ENCODE measurements at regions not wholly inside any gene's neighbourhood (a gene's known extent, or its start where the extent isn't known, plus 50 kb on each side); places are given as distances from the start of the nearest gene placed in this dataset.

- H3K4me1 ChIP-seq (ENCODE audit: insufficient read depth, low read length, poor library complexity, severe bottlenecking): no peaks in the 10 kb centered on the region
- no TSS peak for BruUV-seq (replicated peaks)
These were observed 1479.5 kb downstream of the PCDH7 start for GRCh38 chr4:32199639-32200038.

DNA sequence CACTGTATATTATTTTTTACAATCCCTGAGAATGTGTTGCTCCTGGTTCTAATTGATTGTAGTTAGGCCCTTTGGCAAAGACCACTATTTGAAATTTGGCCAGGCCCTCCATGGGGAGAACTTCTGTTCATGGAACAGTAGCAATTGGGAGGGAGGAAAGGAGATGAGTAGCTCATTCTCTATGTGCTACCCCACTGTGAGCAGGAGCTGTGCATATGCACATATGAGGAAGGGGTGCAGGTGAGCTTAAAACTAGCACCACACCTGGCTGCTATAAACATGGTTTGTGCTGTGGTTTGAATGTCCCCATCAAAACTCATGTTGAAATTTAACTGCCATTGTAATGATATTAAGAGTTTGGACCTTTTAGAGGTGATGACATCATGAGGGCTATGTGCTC is 1483.2 kb downstream of the PCDH7 start:
- H3K9me3 ChIP-seq (ENCODE audit: low read depth, low read length, poor library complexity, severe bottlenecking): peaks cover 8% of the 10 kb centered on the region
- H3K27ac ChIP-seq (ENCODE audit: low read depth, low read length, poor library complexity, severe bottlenecking): no peak overlapping the region
- CTCF ChIA-PET: no interaction called here
- H3K4me1 ChIP-seq (ENCODE audit: insufficient read depth, low read length, poor library complexity, severe bottlenecking): no peaks in the 10 kb centered on the region
- intact Hi-C loops (cut with micrococcal nuclease; ENCODE audit: unreplicated experiment): no loop called here
- POLR2A ChIA-PET (ENCODE audit: low non-redundant PET): no interaction called here
- DNase-seq (ENCODE audit: low spot score): no peak
- no peaks in the 10 kb centered on the region for H3K27me3 ChIP-seq (replicated peaks; ENCODE audit: insufficient read depth, low read depth, low read length, poor library complexity)
- TF ChIP-seq, protein P1, sequence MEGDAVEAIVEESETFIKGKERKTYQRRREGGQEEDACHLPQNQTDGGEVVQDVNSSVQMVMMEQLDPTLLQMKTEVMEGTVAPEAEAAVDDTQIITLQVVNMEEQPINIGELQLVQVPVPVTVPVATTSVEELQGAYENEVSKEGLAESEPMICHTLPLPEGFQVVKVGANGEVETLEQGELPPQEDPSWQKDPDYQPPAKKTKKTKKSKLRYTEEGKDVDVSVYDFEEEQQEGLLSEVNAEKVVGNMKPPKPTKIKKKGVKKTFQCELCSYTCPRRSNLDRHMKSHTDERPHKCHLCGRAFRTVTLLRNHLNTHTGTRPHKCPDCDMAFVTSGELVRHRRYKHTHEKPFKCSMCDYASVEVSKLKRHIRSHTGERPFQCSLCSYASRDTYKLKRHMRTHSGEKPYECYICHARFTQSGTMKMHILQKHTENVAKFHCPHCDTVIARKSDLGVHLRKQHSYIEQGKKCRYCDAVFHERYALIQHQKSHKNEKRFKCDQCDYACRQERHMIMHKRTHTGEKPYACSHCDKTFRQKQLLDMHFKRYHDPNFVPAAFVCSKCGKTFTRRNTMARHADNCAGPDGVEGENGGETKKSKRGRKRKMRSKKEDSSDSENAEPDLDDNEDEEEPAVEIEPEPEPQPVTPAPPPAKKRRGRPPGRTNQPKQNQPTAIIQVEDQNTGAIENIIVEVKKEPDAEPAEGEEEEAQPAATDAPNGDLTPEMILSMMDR (conservative IDR thresholded peaks at IDR 0.05; ENCODE audit: low read depth, low read length): no peak
- TF ChIP-seq EZH2 (IDR thresholded peaks at IDR 0.05; ENCODE audit: borderline replicate concordance, low read depth, low read length, poor library complexity, severe bottlenecking): no peak
- BruUV-seq (replicated peaks): no TSS peak
- H3K36me3 ChIP-seq (ENCODE audit: insufficient read depth, low read length, poor library complexity, severe bottlenecking): no peaks in the 10 kb centered on the region
- no peak overlapping the region for H3K4me3 ChIP-seq (ENCODE audit: low read depth, low read length, poor library complexity, severe bottlenecking)

More at GRCh38 chr4:32199639-32200038, 1479.5 kb downstream of the PCDH7 start:
- no peaks in the 10 kb centered on the region for H3K36me3 ChIP-seq (ENCODE audit: insufficient read depth, low read length, poor library complexity, severe bottlenecking)
- no peaks in the 10 kb centered on the region for H3K9me3 ChIP-seq (ENCODE audit: low read depth, low read length, poor library complexity, severe bottlenecking)
- no peak for DNase-seq (ENCODE audit: low spot score)
- H3K27me3 ChIP-seq (replicated peaks; ENCODE audit: insufficient read depth, low read depth, low read length, poor library complexity): no peaks in the 10 kb centered on the region
- ChIA-PET POLR2A (ENCODE audit: low non-redundant PET) (no interaction called here), CTCF (no interaction called here)
- intact Hi-C loops (cut with micrococcal nuclease; ENCODE audit: unreplicated experiment): no loop called here
- H3K27ac ChIP-seq (ENCODE audit: low read depth, low read length, poor library complexity, severe bottlenecking): no peak overlapping the region
- TF ChIP-seq, protein P1 (conservative IDR thresholded peaks at IDR 0.05; ENCODE audit: low read depth, low read length): no peak
- TF ChIP-seq EZH2 (IDR thresholded peaks at IDR 0.05; ENCODE audit: borderline replicate concordance, low read depth, low read length, poor library complexity, severe bottlenecking): no peak
- H3K4me3 ChIP-seq (ENCODE audit: low read depth, low read length, poor library complexity, severe bottlenecking): no peak overlapping the region

- TF ChIP-seq, protein P1 (conservative IDR thresholded peaks at IDR 0.05; ENCODE audit: low read depth, low read length): no peak
- TF ChIP-seq EZH2 (IDR thresholded peaks at IDR 0.05; ENCODE audit: borderline replicate concordance, low read depth, low read length, poor library complexity, severe bottlenecking): no peak
- H3K27me3 ChIP-seq (replicated peaks; ENCODE audit: insufficient read depth, low read depth, low read length, poor library complexity): no peaks in the 10 kb centered on the region
- CTCF ChIA-PET: no interaction called here
- BruUV-seq (replicated peaks): no TSS peak
- no peak overlapping the region for H3K27ac ChIP-seq (ENCODE audit: low read depth, low read length, poor library complexity, severe bottlenecking)
- intact Hi-C loops (cut with micrococcal nuclease; ENCODE audit: unreplicated experiment): no loop called here
- peaks cover 8% of the 10 kb centered on the region for H3K9me3 ChIP-seq (ENCODE audit: low read depth, low read length, poor library complexity, severe bottlenecking)
- no peaks in the 10 kb centered on the region for H3K4me1 ChIP-seq (ENCODE audit: insufficient read depth, low read length, poor library complexity, severe bottlenecking)
- no peak overlapping the region for H3K4me3 ChIP-seq (ENCODE audit: low read depth, low read length, poor library complexity, severe bottlenecking)
- H3K36me3 ChIP-seq (ENCODE audit: insufficient read depth, low read length, poor library complexity, severe bottlenecking): no peaks in the 10 kb centered on the region
- POLR2A ChIA-PET (ENCODE audit: low non-redundant PET): no interaction called here
- no peak for DNase-seq (ENCODE audit: low spot score)
These were observed 1486.6 kb downstream of the PCDH7 start for GRCh38 chr4:32206756-32207155.
